HEK293T (cell line): ENCODE measurements at regions not wholly inside any gene's neighbourhood (a gene's known extent, or its start where the extent isn't known, plus 50 kb on each side); places are given as distances from the start of the nearest gene placed in this dataset.

Source experiments
- CTCF ChIA-PET: fragments of 350-600 bp; formaldehyde crosslinking; extraction: SDS; loops from one replicate; lab custom pipeline; 2021; ENCODE audit warnings: antibody characterized with exemption, inconsistent platforms; lab: Yijun Ruan, JAX
- POLR2A ChIA-PET: fragments of 350-600 bp; formaldehyde crosslinking; extraction: SDS; loops from one replicate; lab custom pipeline; 2020; ENCODE audit warnings: antibody characterized with exemption, inconsistent platforms; lab: Yijun Ruan, JAX
- DNase-seq: peaks from one replicate; pipeline ENCODE4 v3.0.0; 2012; ENCODE audit warnings: mixed read lengths; ENCODE audit errors: extremely low spot score
- ARNT ChIP-seq: fragments of 450-650 bp; IDR thresholded peaks from 2 replicates; pipeline ENCODE4 v1.6.1; 2017; ENCODE audit warnings: mild to moderate bottlenecking
- BHLHE40 ChIP-seq: fragments of 450-650 bp; IDR thresholded peaks from 2 replicates; pipeline ENCODE4 v1.6.1; 2016; ENCODE audit warnings: mild to moderate bottlenecking, moderate library complexity, borderline replicate concordance
- CTBP1 ChIP-seq: fragments of 450-650 bp; IDR thresholded peaks from 2 replicates; pipeline ENCODE4 v1.6.1; 2016; ENCODE audit warnings: borderline replicate concordance
- ELF4 ChIP-seq: fragments of 450-650 bp; IDR thresholded peaks from 2 replicates; pipeline ENCODE4 v1.6.1; 2017; ENCODE audit warnings: antibody characterized with exemption
- FOXA1 ChIP-seq: fragments of 450-650 bp; IDR thresholded peaks from 2 replicates; pipeline ENCODE4 v1.6.1; 2016; ENCODE audit warnings: mild to moderate bottlenecking
- FOXK2 ChIP-seq: fragments of 450-650 bp; IDR thresholded peaks from 2 replicates; pipeline ENCODE4 v1.6.1; 2016; ENCODE audit warnings: mild to moderate bottlenecking
- FOXM1 ChIP-seq: fragments of 450-650 bp; IDR thresholded peaks from 2 replicates; pipeline ENCODE4 v1.6.1; 2017; ENCODE audit warnings: mild to moderate bottlenecking, borderline replicate concordance
- HDGF ChIP-seq: fragments of 450-650 bp; IDR thresholded peaks from 2 replicates; pipeline ENCODE4 v1.6.1; 2017; ENCODE audit warnings: antibody characterized with exemption, borderline replicate concordance
- L3MBTL2 ChIP-seq: fragments of 450-650 bp; conservative IDR thresholded peaks from 2 replicates; pipeline ENCODE4 v1.6.1; 2016; ENCODE audit warnings: mild to moderate bottlenecking
- LEF1 ChIP-seq: fragments of 450-650 bp; IDR thresholded peaks from 2 replicates; pipeline ENCODE4 v1.6.1; 2017; ENCODE audit warnings: mild to moderate bottlenecking, borderline replicate concordance
- NFRKB ChIP-seq: fragments of 450-650 bp; IDR thresholded peaks from 2 replicates; pipeline ENCODE4 v1.6.1; 2016; ENCODE audit warnings: mild to moderate bottlenecking, moderate library complexity
- SP1 ChIP-seq: fragments of 450-650 bp; IDR thresholded peaks from 2 replicates; pipeline ENCODE4 v1.6.1; 2017
- SUZ12 ChIP-seq: fragments of 450-650 bp; IDR thresholded peaks from 2 replicates; pipeline ENCODE4 v1.6.1; 2016; ENCODE audit warnings: mild to moderate bottlenecking
- TARDBP ChIP-seq: fragments of 450-650 bp; IDR thresholded peaks from 2 replicates; pipeline ENCODE4 v1.6.1; 2016
- ZNF384 ChIP-seq: fragments of 450-650 bp; IDR thresholded peaks from 2 replicates; pipeline ENCODE4 v1.6.1; 2016
- TF ChIP-seq, protein P1 (sequence below): fragments of 450-650 bp; IDR thresholded peaks from 2 replicates; pipeline ENCODE4 v1.6.1; 2016

GRCh38 chr9:96156171-96156974 lies 145.6 kb downstream of the HSD17B3 start:
- POLR2A ChIA-PET, result no interaction called here
- TF ChIP-seq, protein P1, sequence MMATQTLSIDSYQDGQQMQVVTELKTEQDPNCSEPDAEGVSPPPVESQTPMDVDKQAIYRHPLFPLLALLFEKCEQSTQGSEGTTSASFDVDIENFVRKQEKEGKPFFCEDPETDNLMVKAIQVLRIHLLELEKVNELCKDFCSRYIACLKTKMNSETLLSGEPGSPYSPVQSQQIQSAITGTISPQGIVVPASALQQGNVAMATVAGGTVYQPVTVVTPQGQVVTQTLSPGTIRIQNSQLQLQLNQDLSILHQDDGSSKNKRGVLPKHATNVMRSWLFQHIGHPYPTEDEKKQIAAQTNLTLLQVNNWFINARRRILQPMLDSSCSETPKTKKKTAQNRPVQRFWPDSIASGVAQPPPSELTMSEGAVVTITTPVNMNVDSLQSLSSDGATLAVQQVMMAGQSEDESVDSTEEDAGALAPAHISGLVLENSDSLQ, result no peak
- no peak for TF ChIP-seq ARNT
- TF ChIP-seq TARDBP, result no peak
- TF ChIP-seq FOXA1, result no peak
- no peak for TF ChIP-seq ELF4
- TF ChIP-seq BHLHE40, result no peak
- TF ChIP-seq FOXK2, result no peak
- TF ChIP-seq LEF1, result no peak
- TF ChIP-seq FOXM1, result no peak
- TF ChIP-seq HDGF, result no peak
- TF ChIP-seq SP1, result no peak
- no peak for TF ChIP-seq SUZ12
- TF ChIP-seq ZNF384, result no peak
- no peak for TF ChIP-seq L3MBTL2
- TF ChIP-seq NFRKB, result no peak
- no peak for DNase-seq
- CTCF ChIA-PET, result no interaction called here

GRCh38 chr9:96154081-96154480 lies 147.9 kb downstream of the HSD17B3 start:
- no peak for DNase-seq
- TF ChIP-seq CTBP1, result no peak
- TF ChIP-seq, protein P1, result no peak
- TF ChIP-seq SUZ12, result no peak
- no peak for TF ChIP-seq FOXK2
- no peak for TF ChIP-seq LEF1
- TF ChIP-seq ELF4, result no peak
- TF ChIP-seq L3MBTL2, result no peak
- no peak for TF ChIP-seq SP1
- no peak for TF ChIP-seq ARNT
- TF ChIP-seq NFRKB, result no peak
- no peak for TF ChIP-seq FOXM1
- no peak for TF ChIP-seq TARDBP
- no peak for TF ChIP-seq HDGF
- no peak for TF ChIP-seq ZNF384
- no peak for TF ChIP-seq FOXA1
- no peak for TF ChIP-seq BHLHE40
- CTCF ChIA-PET, result interaction anchor here (0.5 kb wide), 1 partner anchor 307 kb away, joined by 3 read pairs; no protein-coding TSS in a partner anchor
- POLR2A ChIA-PET, result no interaction called here

- POLR2A ChIA-PET, result no interaction called here
- CTCF ChIA-PET, result no interaction called here
- no peak for TF ChIP-seq SUZ12
- TF ChIP-seq TARDBP, result no peak
- no peak for TF ChIP-seq LEF1
- TF ChIP-seq CTBP1, result no peak
- TF ChIP-seq HDGF, result no peak
- no peak for TF ChIP-seq FOXM1
- no peak for TF ChIP-seq FOXA1
- no peak for TF ChIP-seq ZNF384
- TF ChIP-seq SP1, result no peak
- TF ChIP-seq ELF4, result no peak
- no peak for TF ChIP-seq BHLHE40
- no peak for DNase-seq
Measured at GRCh38 chr9:96152550-96152949, 149.4 kb downstream of the HSD17B3 start.

GRCh38 chr9:96150324-96151227 lies 151.4 kb downstream of the HSD17B3 start:
- DNase-seq, result no peak
- POLR2A ChIA-PET, result no interaction called here
- CTCF ChIA-PET, result no interaction called here
- TF ChIP-seq, protein P1, result no peak

- TF ChIP-seq ELF4, result no peak
- TF ChIP-seq L3MBTL2, result no peak
- TF ChIP-seq FOXA1, result no peak
- TF ChIP-seq ARNT, result no peak
- no peak for TF ChIP-seq FOXM1
- no peak for TF ChIP-seq SP1
- no peak for TF ChIP-seq LEF1
- TF ChIP-seq HDGF, result no peak
- TF ChIP-seq CTBP1, result no peak
- no peak for TF ChIP-seq TARDBP
- TF ChIP-seq FOXK2, result no peak
- no peak for TF ChIP-seq SUZ12
- no peak for TF ChIP-seq ZNF384
- TF ChIP-seq, protein P1, result no peak
- ChIA-PET CTCF (no interaction called here), POLR2A (no interaction called here)
- no peak for DNase-seq
Measured at GRCh38 chr9:96149533-96150280, 152.3 kb downstream of the HSD17B3 start.
